ENCODE measurements at regions not wholly inside any gene's neighbourhood (a gene's known extent, or its start where the extent isn't known, plus 50 kb on each side); places are given as distances from the start of the nearest gene placed in this dataset.

DNA sequence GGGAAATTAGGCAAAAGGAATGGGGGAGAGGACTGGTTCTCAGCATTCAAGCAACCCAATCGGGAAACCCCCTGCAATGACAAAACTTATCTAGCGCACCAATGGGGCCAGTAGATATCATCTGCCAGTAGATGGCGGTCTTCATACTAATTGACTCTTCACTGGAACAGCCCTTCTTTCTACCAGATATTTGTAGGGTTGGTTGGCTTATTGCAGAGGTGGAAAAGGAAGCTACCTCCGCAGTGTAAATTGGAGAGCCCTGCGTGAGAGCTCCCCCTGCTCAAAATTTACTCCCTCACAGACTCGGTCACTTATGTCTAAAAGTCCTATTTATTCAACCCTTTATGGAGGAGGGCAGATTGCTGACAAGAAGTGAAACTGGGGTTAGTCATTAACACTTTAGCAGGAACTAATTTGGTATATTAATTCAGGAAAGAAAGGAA, 166.1 kb upstream of the CCND2 start:
- Histone ChIP-seq H3K36me3 (ENCODE audit: insufficient read depth, low read length) (no peaks in the 10 kb centered on the region), H3K9ac (ENCODE audit: low read depth, low read length) (no peak overlapping the region), H3K4me1 (ENCODE audit: insufficient read depth, low read length) (no peaks in the 10 kb centered on the region), H3K9me3 (ENCODE audit: control insufficient read depth, insufficient read depth, low read length) (no peaks in the 10 kb centered on the region)

DNA sequence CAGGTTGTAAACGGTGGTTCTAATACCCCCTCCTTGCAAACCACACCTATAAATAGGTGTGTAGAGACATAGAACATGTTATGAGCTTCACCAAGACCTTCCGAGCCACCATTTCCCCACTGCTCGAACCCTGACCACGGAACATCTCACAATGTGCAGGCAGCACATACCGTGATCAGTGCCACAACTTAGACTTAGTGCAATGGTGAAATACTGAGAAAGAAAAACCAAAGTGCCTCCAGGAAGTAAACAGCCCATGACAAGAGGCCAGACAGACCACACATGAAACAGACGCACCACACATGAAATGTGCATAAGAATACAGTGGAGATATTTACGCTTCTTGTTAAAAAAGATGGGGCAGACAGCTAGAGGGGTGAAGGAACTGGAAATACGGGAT, 166.9 kb upstream of the CCND2 start:
- Histone ChIP-seq H3K9me3 (ENCODE audit: control insufficient read depth, insufficient read depth, low read length) (no peaks in the 10 kb centered on the region), H3K4me1 (ENCODE audit: insufficient read depth, low read length) (no peaks in the 10 kb centered on the region), H3K36me3 (ENCODE audit: insufficient read depth, low read length) (no peaks in the 10 kb centered on the region), H3K9ac (ENCODE audit: low read depth, low read length) (no peak overlapping the region)

DNA sequence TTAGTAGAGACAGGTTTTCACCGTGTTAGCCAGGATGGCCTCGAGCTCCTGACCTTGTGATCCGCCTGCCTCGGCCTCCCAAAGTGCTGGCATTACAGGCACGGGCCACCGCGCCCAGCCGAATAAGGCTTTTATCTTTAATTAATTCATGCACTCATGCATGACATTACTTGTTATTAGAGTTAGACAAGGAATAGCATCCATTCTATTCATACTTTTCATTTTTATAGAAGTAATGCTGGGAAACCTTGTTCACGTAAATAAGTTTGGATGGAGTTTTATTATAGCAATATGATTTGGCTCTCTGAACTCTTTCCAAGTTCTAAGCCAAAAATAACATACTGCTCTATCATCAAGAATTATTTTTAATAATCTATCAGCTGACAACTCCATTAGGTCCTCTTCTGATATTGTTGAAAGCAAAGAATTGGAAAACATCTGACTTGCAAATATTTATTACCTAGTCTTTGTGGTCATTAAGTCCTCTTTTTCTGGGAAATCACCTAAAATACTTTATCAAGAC, 168.8 kb upstream of the CCND2 start:
- Histone ChIP-seq H3K4me1 (ENCODE audit: insufficient read depth, low read length) (no peaks in the 10 kb centered on the region), H3K9me3 (ENCODE audit: control insufficient read depth, insufficient read depth, low read length) (no peaks in the 10 kb centered on the region), H3K36me3 (ENCODE audit: insufficient read depth, low read length) (no peaks in the 10 kb centered on the region), H3K9ac (ENCODE audit: low read depth, low read length) (no peak overlapping the region)

DNA sequence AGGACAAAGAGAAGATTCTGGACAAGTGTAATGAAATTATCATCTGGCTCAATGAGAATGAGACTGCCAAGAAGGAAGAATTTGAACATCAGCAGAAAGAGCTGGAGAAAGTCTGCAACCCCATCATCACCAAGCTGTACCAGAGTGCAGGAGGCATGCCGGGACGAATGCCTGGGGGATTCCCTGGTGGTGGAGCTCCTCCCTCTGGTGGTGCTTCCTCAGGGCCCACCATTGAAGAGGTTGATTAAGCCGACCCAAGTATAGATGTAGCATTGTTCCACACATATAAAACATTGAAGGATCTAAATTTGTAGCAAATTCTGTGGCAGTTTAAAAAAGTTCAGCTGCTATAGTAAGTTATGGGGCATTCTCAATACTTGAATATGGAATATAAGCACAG, 174.3 kb upstream of the CCND2 start:
- no peaks in the 10 kb centered on the region for H3K9me3 ChIP-seq (ENCODE audit: control insufficient read depth, insufficient read depth, low read length)

DNA sequence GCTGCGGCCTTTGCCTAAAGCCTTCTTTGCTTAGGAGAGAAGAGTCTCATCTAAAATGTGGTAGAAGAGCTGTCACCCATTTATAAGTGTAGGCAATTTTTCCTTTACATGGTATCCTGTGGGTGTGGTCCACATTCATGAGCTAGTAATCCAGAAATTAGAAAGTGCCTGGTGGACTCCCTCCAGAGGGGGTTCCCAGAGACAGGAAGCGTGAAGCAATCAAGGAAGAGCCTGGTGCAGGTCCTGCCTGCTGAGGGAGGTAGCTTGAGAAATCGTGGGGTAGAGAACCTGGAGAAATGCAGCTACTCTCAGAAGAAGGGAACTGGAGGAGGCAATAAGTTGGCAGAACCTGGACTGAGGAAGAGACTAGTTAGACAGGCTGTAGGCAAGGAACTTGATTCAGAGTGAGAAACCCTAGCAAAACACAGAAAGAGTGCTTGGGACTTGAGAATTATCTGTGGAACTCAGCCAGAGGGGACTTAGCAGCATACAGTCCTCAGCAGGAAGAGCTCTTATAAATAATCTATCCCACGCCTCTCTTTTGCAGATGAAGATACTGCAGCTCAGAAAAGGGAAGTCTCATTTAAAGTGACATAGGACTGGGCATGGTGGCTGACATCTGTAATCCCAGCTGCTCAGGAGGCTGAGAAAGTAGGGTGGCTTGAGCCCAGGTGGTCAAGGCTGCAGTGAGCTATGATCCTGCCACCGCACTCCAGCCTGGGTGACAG, 182.4 kb upstream of the CCND2 start:
- H3K9me3 ChIP-seq (ENCODE audit: control insufficient read depth, insufficient read depth, low read length) = no peaks in the 10 kb centered on the region
- no peaks in the 10 kb centered on the region for H3K36me3 ChIP-seq (ENCODE audit: insufficient read depth, low read length)
- no peaks in the 10 kb centered on the region for H3K4me1 ChIP-seq (ENCODE audit: insufficient read depth, low read length)
- H3K9ac ChIP-seq (ENCODE audit: low read depth, low read length) = no peak overlapping the region

More for the DNA sequence above, 174.3 kb upstream of the CCND2 start:
- no peaks in the 10 kb centered on the region for H3K36me3 ChIP-seq (ENCODE audit: insufficient read depth, low read length)
- no peak overlapping the region for H3K9ac ChIP-seq (ENCODE audit: low read depth, low read length)
- no peaks in the 10 kb centered on the region for H3K4me1 ChIP-seq (ENCODE audit: insufficient read depth, low read length)

DNA sequence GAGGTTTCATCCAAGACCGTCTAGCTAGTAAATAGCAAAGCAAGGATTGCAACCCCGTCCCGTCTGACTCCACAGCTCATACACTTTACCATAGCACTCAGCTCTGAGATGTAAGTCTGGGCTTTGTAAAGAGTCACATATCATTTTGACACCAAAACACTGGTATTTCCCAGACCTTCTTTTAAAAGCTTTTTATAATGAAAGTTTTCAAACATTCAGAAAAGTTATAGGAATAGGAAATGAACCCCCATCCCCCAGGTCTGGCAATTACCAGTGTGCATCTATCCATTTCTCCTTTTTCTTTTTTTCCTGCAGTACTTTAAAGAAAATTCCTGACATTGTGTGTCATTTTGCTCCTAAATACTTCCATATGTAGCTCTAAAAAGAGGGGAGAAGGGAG, 183.6 kb upstream of the CCND2 start:
- H3K36me3 ChIP-seq (ENCODE audit: insufficient read depth, low read length) = no peaks in the 10 kb centered on the region
- H3K9me3 ChIP-seq (ENCODE audit: control insufficient read depth, insufficient read depth, low read length) = no peaks in the 10 kb centered on the region
- no peaks in the 10 kb centered on the region for H3K4me1 ChIP-seq (ENCODE audit: insufficient read depth, low read length)
- H3K9ac ChIP-seq (ENCODE audit: low read depth, low read length) = no peak overlapping the region

DNA sequence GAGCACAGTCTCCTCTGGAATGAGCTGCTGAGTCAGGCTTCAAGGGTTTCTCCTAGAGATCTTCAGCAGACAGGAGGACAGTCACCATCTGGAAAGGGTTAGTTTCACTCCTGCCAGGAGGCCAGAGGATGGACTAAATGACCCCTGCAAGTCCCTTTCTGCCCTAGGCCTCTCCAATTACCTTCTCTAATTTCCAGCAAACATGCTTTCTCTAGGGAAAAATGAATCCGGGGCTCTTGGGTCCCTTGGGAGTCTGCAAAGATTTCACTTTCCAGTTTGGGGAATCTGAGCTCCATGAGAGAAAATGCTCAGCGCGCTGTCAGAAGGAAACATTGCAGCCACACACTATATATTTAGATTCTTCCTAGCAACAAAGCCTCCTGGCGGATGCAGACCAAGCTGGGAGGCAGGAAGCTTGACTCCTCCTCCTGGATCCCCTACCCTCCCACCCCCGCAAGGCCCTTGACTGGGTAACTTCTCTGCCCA, 184.4 kb upstream of the CCND2 start:
- no peaks in the 10 kb centered on the region for H3K36me3 ChIP-seq (ENCODE audit: insufficient read depth, low read length)
- H3K9ac ChIP-seq (ENCODE audit: low read depth, low read length) = no peak overlapping the region

DNA sequence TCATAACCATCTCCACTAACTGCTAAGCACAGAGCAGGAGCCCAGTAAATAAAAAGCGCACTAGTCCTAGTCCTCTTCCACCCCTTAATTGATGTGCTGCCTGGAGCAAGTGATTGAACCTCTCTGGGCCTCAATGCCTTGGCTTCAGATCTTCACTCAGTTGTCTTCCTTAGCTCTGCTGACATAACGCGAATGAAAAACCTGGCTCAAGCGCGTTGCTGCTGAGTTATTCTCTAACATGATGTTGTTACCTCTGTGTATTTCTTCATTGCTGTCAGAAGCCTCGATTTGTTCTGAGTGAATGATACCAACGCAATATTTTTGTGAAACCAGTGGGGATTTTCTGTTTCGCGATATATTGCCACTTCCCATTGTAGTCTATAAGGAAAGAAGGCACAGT, 185.1 kb upstream of the CCND2 start:
- Histone ChIP-seq H3K36me3 (ENCODE audit: insufficient read depth, low read length) (no peaks in the 10 kb centered on the region), H3K9me3 (ENCODE audit: control insufficient read depth, insufficient read depth, low read length) (no peaks in the 10 kb centered on the region), H3K4me1 (ENCODE audit: insufficient read depth, low read length) (no peaks in the 10 kb centered on the region), H3K9ac (ENCODE audit: low read depth, low read length) (no peak overlapping the region)

More for the DNA sequence above, 184.4 kb upstream of the CCND2 start:
- Histone ChIP-seq H3K4me1 (ENCODE audit: insufficient read depth, low read length) (no peaks in the 10 kb centered on the region), H3K9me3 (ENCODE audit: control insufficient read depth, insufficient read depth, low read length) (no peaks in the 10 kb centered on the region)

DNA sequence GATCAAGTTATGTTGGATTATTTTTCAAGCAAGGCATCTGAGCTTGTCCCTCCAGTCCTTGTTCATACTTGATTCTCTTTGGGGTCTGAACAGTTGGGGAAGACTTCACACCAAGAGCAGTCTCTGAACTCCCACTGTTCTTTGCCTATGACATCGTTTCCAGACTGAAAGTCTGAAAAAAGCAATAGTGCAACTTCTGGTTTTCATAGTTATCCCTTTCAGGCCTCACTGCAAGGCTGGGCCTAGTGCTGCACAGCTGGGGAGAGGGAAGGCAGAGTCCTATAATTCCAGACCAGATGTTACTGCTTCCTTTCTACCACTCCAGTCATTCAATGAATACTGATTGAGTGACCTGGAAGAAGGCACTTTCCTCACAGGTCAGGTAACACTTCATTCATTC, 187.1 kb upstream of the CCND2 start:
- no peaks in the 10 kb centered on the region for H3K9me3 ChIP-seq (ENCODE audit: control insufficient read depth, insufficient read depth, low read length)
- H3K36me3 ChIP-seq (ENCODE audit: insufficient read depth, low read length) = no peaks in the 10 kb centered on the region
- H3K4me1 ChIP-seq (ENCODE audit: insufficient read depth, low read length) = no peaks in the 10 kb centered on the region
- no peak overlapping the region for H3K9ac ChIP-seq (ENCODE audit: low read depth, low read length)

DNA sequence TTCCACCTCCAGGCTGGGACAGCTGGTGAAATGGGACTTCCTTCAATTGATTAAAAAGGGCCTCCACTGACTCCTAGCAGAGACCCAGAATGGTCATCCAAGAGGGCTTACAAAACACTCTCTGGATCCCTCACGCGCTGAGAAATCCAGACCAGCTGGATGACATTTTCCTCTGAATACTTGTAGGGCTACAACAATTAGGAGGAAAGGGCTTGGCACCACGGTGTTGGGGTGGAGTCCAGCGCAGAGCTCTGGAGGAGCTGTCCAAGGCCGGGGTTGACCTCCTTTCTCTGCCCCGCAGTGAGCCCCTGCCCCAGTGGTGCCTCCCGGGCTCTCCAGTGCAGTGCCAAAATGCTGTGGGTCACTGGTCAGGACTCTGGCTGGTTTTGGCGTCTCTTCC, 189.0 kb upstream of the CCND2 start:
- no peaks in the 10 kb centered on the region for H3K36me3 ChIP-seq (ENCODE audit: insufficient read depth, low read length)
- no peaks in the 10 kb centered on the region for H3K9me3 ChIP-seq (ENCODE audit: control insufficient read depth, insufficient read depth, low read length)
- no peaks in the 10 kb centered on the region for H3K4me1 ChIP-seq (ENCODE audit: insufficient read depth, low read length)
- no peak overlapping the region for H3K9ac ChIP-seq (ENCODE audit: low read depth, low read length)

DNA sequence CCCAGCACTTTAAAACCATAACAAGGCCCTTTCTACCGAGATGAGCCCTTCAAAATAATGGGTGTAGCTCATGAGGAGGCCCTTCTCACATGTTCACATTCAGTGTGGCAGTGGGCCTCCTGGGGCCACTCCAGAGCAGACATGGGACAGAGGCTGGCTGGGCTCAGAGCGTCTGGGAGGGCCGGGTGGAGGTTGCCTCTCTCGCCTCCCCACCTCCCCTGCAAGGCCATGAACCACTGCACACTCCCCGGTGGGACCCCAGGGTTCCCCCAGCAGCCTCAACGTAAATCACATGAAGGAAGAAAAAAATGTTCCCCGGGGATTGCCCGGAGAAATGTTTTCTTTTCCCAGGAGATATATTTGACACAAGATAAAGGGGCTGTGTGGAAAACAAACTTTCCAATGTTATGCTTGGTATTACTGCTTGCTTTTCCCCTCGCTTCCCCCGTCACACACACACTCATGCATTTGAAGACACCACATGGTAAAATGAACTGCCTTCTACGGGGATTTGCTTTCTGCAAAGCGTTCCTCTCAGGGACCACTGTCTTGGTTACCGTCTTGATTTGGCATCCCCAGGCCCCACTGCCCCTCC, 190.7 kb upstream of the CCND2 start:
- no peak overlapping the region for H3K9ac ChIP-seq (ENCODE audit: low read depth, low read length)
- no peaks in the 10 kb centered on the region; the same call in 1 of the 2 replicates for H3K9me3 ChIP-seq (ENCODE audit: control insufficient read depth, insufficient read depth, low read length)
- H3K36me3 ChIP-seq (ENCODE audit: insufficient read depth, low read length) = no peaks in the 10 kb centered on the region
- H3K4me1 ChIP-seq (ENCODE audit: insufficient read depth, low read length) = no peaks in the 10 kb centered on the region

DNA sequence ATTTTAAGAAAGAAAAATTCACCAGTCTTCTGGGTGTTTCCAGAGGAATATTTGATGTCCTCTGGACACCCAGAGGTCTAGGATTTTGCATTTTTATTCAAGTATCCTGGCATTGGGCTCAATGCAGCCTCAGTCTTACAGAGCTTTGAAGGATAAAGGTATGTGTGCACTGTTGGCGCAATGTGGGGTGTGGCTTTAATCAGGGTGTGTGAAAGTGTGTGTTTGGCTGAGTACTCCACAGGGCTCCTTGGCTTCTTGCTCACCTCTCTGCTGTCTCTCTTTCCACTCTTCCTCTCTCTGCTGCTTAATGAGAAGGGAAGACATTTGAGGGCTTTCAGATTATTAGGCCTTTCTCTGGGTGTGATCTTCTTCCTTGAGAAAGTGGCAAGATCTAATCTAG, 193.3 kb upstream of the CCND2 start:
- H3K9me3 ChIP-seq (ENCODE audit: control insufficient read depth, insufficient read depth, low read length) = no peaks in the 10 kb centered on the region; the same call in 1 of the 2 replicates
- no peaks in the 10 kb centered on the region for H3K36me3 ChIP-seq (ENCODE audit: insufficient read depth, low read length)
- H3K9ac ChIP-seq (ENCODE audit: low read depth, low read length) = no peak overlapping the region
- no peaks in the 10 kb centered on the region for H3K4me1 ChIP-seq (ENCODE audit: insufficient read depth, low read length)

DNA sequence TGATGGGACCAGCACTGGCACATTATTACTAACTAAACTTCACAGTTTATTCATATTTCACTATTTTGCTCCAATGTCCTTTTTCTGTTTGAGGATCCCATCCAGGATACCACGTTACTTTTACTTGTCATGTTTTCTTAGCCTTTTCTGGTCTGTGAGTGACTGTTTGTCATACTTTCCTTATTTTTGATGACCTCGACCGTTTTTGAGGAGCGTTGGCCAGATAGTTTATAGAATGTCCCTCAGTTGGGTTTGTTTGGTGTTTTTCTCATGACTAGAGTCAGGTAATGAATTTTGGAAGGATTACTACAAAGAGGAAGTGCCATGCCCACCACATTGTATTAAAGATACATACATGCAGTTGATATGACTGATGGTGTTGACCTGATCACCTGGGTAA, 199.4 kb upstream of the CCND2 start:
- Histone ChIP-seq H3K4me1 (ENCODE audit: insufficient read depth, low read length) (0 out of 2 replicates have a peak, but pooled peaks cover 2% of the 10 kb centered on the region), H3K9me3 (ENCODE audit: control insufficient read depth, insufficient read depth, low read length) (no peaks in the 10 kb centered on the region; the same call in none of the 2 replicates), H3K9ac (ENCODE audit: low read depth, low read length) (no peak overlapping the region), H3K36me3 (ENCODE audit: insufficient read depth, low read length) (no peaks in the 10 kb centered on the region)

DNA sequence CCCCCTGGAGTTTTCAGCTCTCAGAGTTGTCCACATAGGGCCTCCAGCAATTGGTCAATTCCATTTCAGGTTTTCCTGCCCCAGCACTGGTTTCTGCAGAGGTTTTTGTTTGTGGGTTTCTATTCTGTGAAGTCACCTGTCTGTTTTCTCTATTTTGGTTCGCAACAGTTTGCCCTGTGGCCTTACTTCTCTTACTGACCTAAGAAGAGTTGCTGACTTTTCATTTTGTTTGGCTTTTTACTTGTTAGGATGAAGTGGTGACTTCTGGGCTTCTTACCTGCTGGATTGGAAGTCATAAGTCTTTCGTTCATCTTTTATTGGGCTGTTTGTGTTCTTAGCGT, 196.4 kb upstream of the PARP11 start:
- Histone ChIP-seq H3K4me1 (ENCODE audit: insufficient read depth, low read length) (0 out of 2 replicates have a peak, but pooled peaks cover 6% of the 10 kb centered on the region), H3K9ac (ENCODE audit: low read depth, low read length) (no peak overlapping the region), H3K36me3 (ENCODE audit: insufficient read depth, low read length) (no peaks in the 10 kb centered on the region), H3K9me3 (ENCODE audit: control insufficient read depth, insufficient read depth, low read length) (no peaks in the 10 kb centered on the region; the same call in 1 of the 2 replicates)
